ENCODE measurements at regions not wholly inside any gene's neighbourhood (a gene's known extent, or its start where the extent isn't known, plus 50 kb on each side); places are given as distances from the start of the nearest gene placed in this dataset.

DNA sequence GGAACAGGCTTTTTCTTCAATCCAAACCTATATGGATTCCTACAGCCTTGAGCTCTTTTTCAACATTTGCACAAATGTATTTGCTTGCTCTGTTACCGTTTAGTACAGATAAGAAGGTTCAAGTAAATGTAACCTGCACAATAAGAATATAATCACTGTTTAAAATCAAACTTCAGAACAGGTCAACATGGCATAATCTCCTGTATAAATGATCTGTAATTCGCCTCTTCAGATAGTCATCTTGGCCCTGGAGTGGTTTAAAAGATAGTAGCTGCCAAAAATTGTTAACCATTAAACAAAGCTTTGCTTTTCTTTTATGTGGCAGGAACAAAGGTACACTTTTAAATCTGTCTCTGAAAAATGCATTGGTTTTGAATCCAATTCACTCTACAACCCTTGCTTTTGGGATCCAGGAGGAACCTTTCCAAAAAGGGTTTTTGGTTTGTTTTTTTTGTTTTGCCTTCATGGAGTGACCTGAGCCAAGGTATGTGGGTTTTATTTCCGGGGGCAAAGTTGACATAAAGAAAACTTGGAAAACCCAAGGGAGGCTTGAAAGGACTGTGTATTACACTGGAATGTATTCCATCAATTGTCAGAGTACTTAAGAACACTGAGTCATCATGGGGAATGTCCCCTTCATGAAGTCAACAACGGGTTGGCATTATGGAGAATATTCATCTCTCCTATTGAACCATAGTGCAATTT lies 210.4 kb upstream of the HCCS start:
- H3K27me3 ChIP-seq (replicated peaks in 1 of 4; ENCODE audit: control insufficient read depth in 3 of 4, extremely low read depth in 1 of 4, insufficient read depth in 3 of 4, low read length in 3 of 4), result no peaks in the 10 kb centered on the region
- H2BK20ac ChIP-seq (ENCODE audit: low read length), result no peak overlapping the region
- H2BK120ac ChIP-seq (replicated peaks; ENCODE audit: low read depth, low read length), result no peak overlapping the region
- no peak overlapping the region for H2AK5ac ChIP-seq (ENCODE audit: low read depth, low read length)
- H3K9me3 ChIP-seq (ENCODE audit: insufficient read depth in 2 of 2, low read depth in 1 of 2, low read length in 1 of 2), result no peaks in the 10 kb centered on the region
- 88% methylated on average over 4 of the region's 4 CpGs; no CpG with 5 or more reads in 1 of the 2 experiments for WGBS, 2 experiments (ENCODE audit: extremely low coverage in 1 of 2, insufficient coverage in 1 of 2, insufficient read length in 1 of 2, insufficient replicate concordance in 2 of 2, low coverage in 1 of 2, low lambda C conversion rate in 2 of 2, missing lambda C conversion rate in 1 of 2)
- no peak overlapping the region for H2BK15ac ChIP-seq (ENCODE audit: low read length)
- no peak overlapping the region for H3K4me3 ChIP-seq (ENCODE audit: extremely low read depth in 1 of 4, insufficient read depth in 2 of 4, low read depth in 3 of 4, low read length in 4 of 4)
- H3K14ac ChIP-seq (ENCODE audit: insufficient read length), result no peak overlapping the region
- H3K9ac ChIP-seq (replicated peaks in 1 of 4; ENCODE audit: extremely low read depth in 1 of 4, low read depth in 3 of 4, low read length in 3 of 4), result no peak overlapping the region
- no peak overlapping the region for H3K27ac ChIP-seq (ENCODE audit: low read depth, low read length)
- no peak overlapping the region for H3K4me2 ChIP-seq (ENCODE audit: insufficient read depth in 1 of 2, low read depth in 2 of 2, low read length in 2 of 2)
- no peak overlapping the region for H4K5ac ChIP-seq (ENCODE audit: insufficient read length, low read depth, low read length)
- H2AFZ ChIP-seq (ENCODE audit: low read length), result no peak overlapping the region
- no peak for FAIRE-seq
- no peaks in the 10 kb centered on the region for H3K79me1 ChIP-seq (ENCODE audit: low read depth, low read length)
- H2BK5ac ChIP-seq (ENCODE audit: low read depth, low read length), result no peak overlapping the region
- CTCF ChIA-PET (ENCODE audit: partially characterized antibody), result no interaction called here
- no peaks in the 10 kb centered on the region for H3K36me3 ChIP-seq (ENCODE audit: control insufficient read depth in 2 of 4, insufficient read depth in 4 of 4, low read length in 3 of 4)
- no peak overlapping the region for H4K8ac ChIP-seq (ENCODE audit: extremely low read depth, insufficient read depth, low read length)
- H4K91ac ChIP-seq (replicated peaks; ENCODE audit: insufficient read length, low read length), result no peak overlapping the region
- H3K23ac ChIP-seq (ENCODE audit: insufficient read length), result no peak overlapping the region
- H2BK12ac ChIP-seq (ENCODE audit: low read depth, low read length), result no peak overlapping the region
- H3K23me2 ChIP-seq (ENCODE audit: low read depth, low read length), result no peaks in the 10 kb centered on the region
- no peaks in the 10 kb centered on the region for H3K4me1 ChIP-seq (replicated peaks in 1 of 4; ENCODE audit: control insufficient read depth in 3 of 4, insufficient read depth in 4 of 4, low read length in 3 of 4)
- TF ChIP-seq POU5F1 (IDR thresholded peaks at IDR 0.05; ENCODE audit: low read depth, low read length), result no peak
- TF ChIP-seq HDAC2 (IDR thresholded peaks at IDR 0.05; ENCODE audit: borderline replicate concordance in 1 of 2, low read depth in 2 of 2, low read length in 2 of 2), result no peak
- no peak for TF ChIP-seq EP300 (IDR thresholded peaks at IDR 0.05; ENCODE audit: borderline replicate concordance in 1 of 2, low read depth in 2 of 2, low read length in 2 of 2)
- no peak overlapping the region for H3K56ac ChIP-seq (replicated peaks; ENCODE audit: insufficient read length, low read depth, low read length)
- H3K18ac ChIP-seq (ENCODE audit: extremely low read depth, low read length), result no peak overlapping the region
- no peaks in the 10 kb centered on the region for H4K20me1 ChIP-seq (replicated peaks in 1 of 2; ENCODE audit: control insufficient read depth in 1 of 2, insufficient read depth in 2 of 2, low read length in 2 of 2)
- no peak overlapping the region for H3K4ac ChIP-seq (replicated peaks; ENCODE audit: insufficient read length, low read depth, low read length)
- no peaks in the 10 kb centered on the region for H3K79me2 ChIP-seq (ENCODE audit: control insufficient read depth in 1 of 2, insufficient read depth in 2 of 2, low read length in 2 of 2)
- POLR2A ChIA-PET (ENCODE audit: partially characterized antibody), result no interaction called here
- no peak for DNase-seq (ENCODE audit: low read depth in 1 of 2, low spot score in 2 of 2)
